Heart right ventricle (tissue), 16 donors: ENCODE measurements at regions not wholly inside any gene's neighbourhood (a gene's known extent, or its start where the extent isn't known, plus 50 kb on each side); places are given as distances from the start of the nearest gene placed in this dataset.

Source experiments
- ATAC-seq, 8 donors: fragments of 200-7000 bp; cut with Tn5 transposase; one replicate each; pipeline ENCODE4 v1.9.1; 2020; ENCODE audit warnings: mild to moderate bottlenecking in 8 of 8, moderate library complexity in 8 of 8, moderate number of reproducible peaks in 1 of 8
- DNase-seq, 2 donors: peaks; one replicate each; pipeline ENCODE4 v3.0.0-alpha.2; 2020
- H3K27ac ChIP-seq, 10 donors: fragments of 200-600 bp; sonication (generic) in 2 of 10; one replicate each; pipeline versions ENCODE4 v1.5.0 to v1.8.0; 2020 to 2022; ENCODE audit warnings: mild to moderate bottlenecking in 3 of 10
- H3K27me3 ChIP-seq, 7 donors: fragments of 200-600 bp; one replicate each; pipeline ENCODE4 v1.8.0; 2021 to 2022; ENCODE audit warnings: mild to moderate bottlenecking in 2 of 7
- H3K36me3 ChIP-seq, 9 donors: fragments of 200-600 bp; sonication (generic) in 1 of 9; one replicate each; pipeline versions ENCODE4 v1.5.0 to v1.8.0; 2020 to 2022; ENCODE audit warnings: mild to moderate bottlenecking in 2 of 9
- H3K4me1 ChIP-seq, 9 donors: fragments of 200-600 bp; sonication (generic) in 1 of 9; one replicate each; pipeline versions ENCODE4 v1.5.0 to v1.8.0; 2020 to 2022; ENCODE audit warnings: mild to moderate bottlenecking in 4 of 9
- H3K4me3 ChIP-seq, 10 donors: fragments of 200-600 bp; sonication (generic) in 2 of 10; one replicate each; pipeline versions ENCODE4 v1.5.0 to v1.8.0; 2020 to 2022; ENCODE audit warnings: mild to moderate bottlenecking in 7 of 10, moderate library complexity in 2 of 10
- H3K9me3 ChIP-seq, 11 donors: fragments of 200-600 bp in 10 of 11; sonication (generic) in 2 of 11; one replicate each; pipeline versions ENCODE4 v1.5.0 to v1.8.0; 2013 to 2022; ENCODE audit warnings: mild to moderate bottlenecking in 2 of 11, control low read depth in 1 of 11, moderate library complexity in 1 of 11
- CTCF ChIP-seq, 9 donors: fragments of 200-600 bp; sonication (generic) in 2 of 9; IDR thresholded peaks; one replicate each; pipeline versions ENCODE4 v1.5.0 to v1.8.0; 2021 to 2022; ENCODE audit warnings: antibody characterized with exemption in 9 of 9, mild to moderate bottlenecking in 5 of 9, moderate library complexity in 1 of 9
- WGBS, 2 donors: extraction: QIAGEN DNeasy Blood & Tissue Kit; methylation state at CpG; one replicate each; pipeline ENCODE4 v1.1.7; 2013; ENCODE audit warnings: inconsistent platforms in 1 of 2; 5-methylcytosine and 5-hydroxymethylcytosine counted together
- intact Hi-C, 10 donors: fragments of 100-400 bp; cut with DNase I; formaldehyde crosslinking; loops; one replicate each; pipeline versions ENCODE4 v1.11.1 to v1.14.2; 2022
- donor health status: Arrhythmogenic right ventricular cardiomyopathy.
- donor health status: ischemic (EF 13 %, LVEDD 7.1; RV severe dilation, severe dysfunction).
- donor health status: healthy with polysubstance abuse.
- donor health status: DM: no; HTN: yes; CAD: no.
- donor health status: DM: no; HTN: no; CAD: no.
- donor health status: ischemic (EF 25% LVEDD 6.9; RV normal size, moderate dysfunction).
- donor health status: ischemic (EF 25% LVEDD 5.7; RV mildly dilated, moderate dysfunction).
- donor health status: healthy.
- donor health status: DM: yes; HTN: yes; CAD: no.
- donor health status: Ischemic cardiomyopathy.
- donor health status: ischemic (EF 35%, LVEDD 5.7; RV mildly dilated, moderate dysfunction).
- donor health status: nonischemic (EF 11% LVEDD 7.7; RV severe dilation, severe dysfunction).
- donor health status: DM: yes; HTN: yes; CAD: no.
- donor health status: PGD.
- donor health status: ischemic (EF 29% LVEDD 5.4; RV normal size, mild dysfunction).
- donor health status: nonischemic (EF 23%, LVEDD 6.1; RV moderate dilation, normal function).

- Histone ChIP-seq H3K27ac (peak overlapping the region in 2 of 10 donors; percentile 11 to 44), H3K4me1 (peaks cover 0 to 19% (median 6%) of the 10 kb centered on the region in 9 donors), H3K27me3 (no peaks in the 10 kb centered on the region), H3K36me3 (no peaks in the 10 kb centered on the region), H3K9me3 (no peaks in the 10 kb centered on the region), H3K4me3 (no peak overlapping the region)
- 52 to 59% methylated on average over 4 of the region's 4 CpGs for WGBS, 2 donors
- intact Hi-C loops, result no loop called here
- ATAC-seq (peak in 6 of 8 donors; percentile 25 to 82 (median 53)), DNase-seq (peak; percentile 12 to 14)
- TF ChIP-seq CTCF (IDR thresholded peaks at IDR 0.05), result no peak
Measured at GRCh38 chr2:189254268-189254883, 74.8 kb upstream of the COL5A2 start.

GRCh38 chr2:189255711-189256110 lies 76.2 kb upstream of the COL5A2 start:
- no peaks in the 10 kb centered on the region for H3K27me3 ChIP-seq
- WGBS, 2 donors, result 92 to 94% methylated on average over 3 of the region's 3 CpGs

GRCh38 chr2:189258616-189259365 lies 79.2 kb upstream of the COL5A2 start:
- Histone ChIP-seq H3K36me3 (no peaks in the 10 kb centered on the region), H3K4me1 (peaks cover 0 to 38% (median 10%) of the 10 kb centered on the region in 9 donors), H3K27ac (peak overlapping the region in 3 of 10 donors; percentile 16 to 39 (median 38)), H3K9me3 (no peaks in the 10 kb centered on the region), H3K27me3 (no peaks in the 10 kb centered on the region), H3K4me3 (no peak overlapping the region)
- WGBS, 2 donors, result 80 to 81% methylated on average over 6 of the region's 6 CpGs
- intact Hi-C loops, result no loop called here
- TF ChIP-seq CTCF (IDR thresholded peaks at IDR 0.05), result no peak
- ATAC-seq (no peak), DNase-seq (no peak)

More at GRCh38 chr2:189255711-189256110, 76.2 kb upstream of the COL5A2 start:
- Histone ChIP-seq H3K4me3 (no peak overlapping the region), H3K36me3 (no peaks in the 10 kb centered on the region), H3K4me1 (peaks cover 0 to 28% (median 6%) of the 10 kb centered on the region in 9 donors), H3K27ac (no peak overlapping the region), H3K9me3 (no peaks in the 10 kb centered on the region)
- intact Hi-C loops, result no loop called here
- ATAC-seq (no peak), DNase-seq (no peak)
- TF ChIP-seq CTCF (IDR thresholded peaks at IDR 0.05), result no peak

- ATAC-seq (no peak), DNase-seq (no peak)
- peaks cover 0 to 33% (median 9%) of the 10 kb centered on the region in 9 donors for H3K4me1 ChIP-seq
- H3K4me3 ChIP-seq, result no peak overlapping the region
- H3K27ac ChIP-seq, result no peak overlapping the region
- TF ChIP-seq CTCF (IDR thresholded peaks at IDR 0.05), result no peak
- peaks cover 0 to 1% (median 0%) of the 10 kb centered on the region in 11 donors for H3K9me3 ChIP-seq
- no peaks in the 10 kb centered on the region for H3K27me3 ChIP-seq
- H3K36me3 ChIP-seq, result no peaks in the 10 kb centered on the region
- intact Hi-C loops, result no loop called here
- 54 to 63% methylated on average over 3 of the region's 3 CpGs for WGBS, 2 donors
Measured at GRCh38 chr2:189260361-189260814, 80.8 kb upstream of the COL5A2 start.
